CD4-positive, alpha-beta T cell (primary cell): ENCODE measurements at regions not wholly inside any gene's neighbourhood (a gene's known extent, or its start where the extent isn't known, plus 50 kb on each side); places are given as distances from the start of the nearest gene placed in this dataset.

Experiments
- ATAC-seq: fragments of 200-7000 bp; cut with Tn5 transposase; one replicate; pipeline ENCODE4 v1.10.0; 2022; ENCODE audit warnings: mild to moderate bottlenecking; ENCODE audit not compliant: poor library complexity
- CTCF ChIA-PET: fragments of 350-600 bp; sonication (Branson Sonifier 250); formaldehyde crosslinking; loops from one replicate; lab custom pipeline; 2021; ENCODE audit warnings: antibody characterized with exemption, inconsistent platforms; lab: Charles Lee
- POLR2A ChIA-PET: fragments of 350-600 bp; sonication (Branson Sonifier 250); formaldehyde crosslinking; loops from one replicate; lab custom pipeline; 2021; ENCODE audit warnings: antibody characterized with exemption, inconsistent platforms; lab: Charles Lee
- DNase-seq, 14 experiments: peaks; one replicate each; pipeline ENCODE4 v3.0.0-alpha.2; 2013 to 2020; ENCODE audit warnings: mixed read lengths in 2 of 14
- H3K27ac ChIP-seq, 2 donors: one replicate each; pipeline versions ENCODE4 v1.5.1 to v1.7.0; 2013; ENCODE audit warnings: low read length in 2 of 2, low read depth in 1 of 2, mild to moderate bottlenecking in 1 of 2
- H3K27me3 ChIP-seq, 2 experiments: 1 replicate in 1 of 2; 2 replicates in 1 of 2; pipeline versions ENCODE4 v1.6.1 to v1.7.0; 2013; ENCODE audit warnings: low read length in 2 of 2, control low read depth in 1 of 2, mild to moderate bottlenecking in 1 of 2, moderate library complexity in 1 of 2; ENCODE audit not compliant: insufficient read depth in 2 of 2, control insufficient read depth in 1 of 2
- H3K36me3 ChIP-seq: one replicate; pipeline ENCODE4 v1.6.1; 2013; ENCODE audit warnings: low read length, control low read depth; ENCODE audit not compliant: insufficient read depth
- H3K4me1 ChIP-seq: one replicate; pipeline ENCODE4 v1.6.1; 2013; ENCODE audit warnings: low read length, control low read depth; ENCODE audit not compliant: insufficient read depth
- H3K4me3 ChIP-seq: one replicate; pipeline ENCODE4 v1.5.1; 2013; ENCODE audit warnings: mild to moderate bottlenecking, low read length, moderate library complexity
- H3K9me3 ChIP-seq, 2 experiments: 1 replicate in 1 of 2; 2 replicates in 1 of 2; pipeline versions ENCODE4 v1.6.1 to v1.7.0; 2013; ENCODE audit warnings: low read length in 2 of 2, mild to moderate bottlenecking in 2 of 2, control low read depth in 1 of 2, moderate library complexity in 1 of 2; ENCODE audit not compliant: control insufficient read depth in 1 of 2, insufficient read depth in 1 of 2
- H3K27ac Mint-ChIP-seq: one replicate; pipeline ENCODE4 v1.8.0; 2020; ENCODE audit warnings: mixed read lengths
- H3K27me3 Mint-ChIP-seq: one replicate; pipeline ENCODE4 v1.8.0; 2021; ENCODE audit warnings: mixed read lengths
- H3K36me3 Mint-ChIP-seq: one replicate; pipeline ENCODE4 v1.8.0; 2021; ENCODE audit warnings: low read depth, mixed read lengths
- H3K4me1 Mint-ChIP-seq: one replicate; pipeline ENCODE4 v1.8.0; 2021; ENCODE audit warnings: low read depth, mixed read lengths
- H3K4me3 Mint-ChIP-seq: one replicate; pipeline ENCODE4 v1.8.0; 2020; ENCODE audit warnings: mild to moderate bottlenecking, mixed read lengths
- H3K9me3 Mint-ChIP-seq: one replicate; pipeline ENCODE4 v1.8.0; 2020; ENCODE audit warnings: mixed read lengths
- CTCF ChIP-seq: fragments of 200-600 bp; IDR thresholded peaks from one replicate; pipeline ENCODE4 v1.8.0; 2022; ENCODE audit warnings: antibody characterized with exemption, mild to moderate bottlenecking
- intact Hi-C, 2 experiments: fragments of 100-400 bp; cut with DNase I in 1 of 2; cut with micrococcal nuclease in 1 of 2; formaldehyde crosslinking; loops; one replicate each; pipeline versions ENCODE4 v1.15.1 to v1.9.0; 2023 to 2025; cut with DNase I, micrococcal nuclease

GRCh38 chr2:217291259-217291658 is 431.4 kb upstream of the TNP1 start:
- no peak for ATAC-seq
- Histone ChIP-seq H3K9me3 (peaks cover 0 to 4% of the 10 kb centered on the region in 2 experiments), H3K27me3 (no peaks in the 10 kb centered on the region), H3K4me1 (no peaks in the 10 kb centered on the region), H3K4me3 (no peak overlapping the region), H3K27ac (no peak overlapping the region), H3K36me3 (no peaks in the 10 kb centered on the region)
- ChIA-PET CTCF (no interaction called here), POLR2A (no interaction called here)
- Mint-ChIP-seq H3K4me3 (no peak overlapping the region), H3K27me3 (no peaks in the 10 kb centered on the region), H3K9me3 (no peaks in the 10 kb centered on the region), H3K4me1 (no peaks in the 10 kb centered on the region), H3K27ac (no peak overlapping the region), H3K36me3 (no peaks in the 10 kb centered on the region)
- no peak for DNase-seq
- no peak for TF ChIP-seq CTCF
- intact Hi-C loops: no loop called here

GRCh38 chr2:217290467-217290866 is 430.6 kb upstream of the TNP1 start:
- H3K36me3 Mint-ChIP-seq: no peaks in the 10 kb centered on the region
- Histone ChIP-seq H3K27ac (no peak overlapping the region), H3K4me3 (no peak overlapping the region), H3K27me3 (no peaks in the 10 kb centered on the region), H3K9me3 (peaks cover 0 to 4% of the 10 kb centered on the region in 2 experiments), H3K4me1 (no peaks in the 10 kb centered on the region), H3K36me3 (no peaks in the 10 kb centered on the region)
- no peaks in the 10 kb centered on the region for H3K9me3 Mint-ChIP-seq
- no peaks in the 10 kb centered on the region for H3K27me3 Mint-ChIP-seq
- intact Hi-C loops: no loop called here
- ChIA-PET CTCF (no interaction called here), POLR2A (no interaction called here)
- H3K4me1 Mint-ChIP-seq: no peaks in the 10 kb centered on the region
- ATAC-seq: no peak
- H3K4me3 Mint-ChIP-seq: no peak overlapping the region
- H3K27ac Mint-ChIP-seq: no peak overlapping the region
- DNase-seq: no peak
- TF ChIP-seq CTCF: no peak

DNA sequence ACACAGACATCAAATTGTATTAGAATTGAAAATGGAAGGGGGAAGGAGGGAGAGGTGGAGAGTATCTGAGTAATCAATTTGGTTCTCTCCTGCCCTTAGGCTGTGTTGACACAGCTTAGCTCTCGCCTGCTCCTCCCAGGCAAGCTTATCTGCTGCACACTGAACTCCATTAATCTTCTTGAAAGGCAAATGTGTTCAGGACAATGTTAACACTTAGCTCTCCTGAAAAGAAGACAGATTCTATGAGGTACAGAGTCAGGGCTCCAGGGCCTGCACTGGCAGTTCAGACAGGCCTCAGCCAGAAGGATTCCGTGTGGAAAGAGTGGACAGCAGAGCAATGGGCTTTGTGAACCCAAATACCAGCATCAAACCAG is 430.0 kb upstream of the TNP1 start:
- H3K4me3 Mint-ChIP-seq: no peak overlapping the region
- no peaks in the 10 kb centered on the region for H3K4me1 ChIP-seq
- DNase-seq: no peak
- ChIA-PET CTCF (no interaction called here), POLR2A (no interaction called here)
- no peak overlapping the region for H3K27ac Mint-ChIP-seq
- no peak overlapping the region for H3K4me3 ChIP-seq
- no peaks in the 10 kb centered on the region for H3K4me1 Mint-ChIP-seq
- peaks cover 0 to 4% of the 10 kb centered on the region in 2 experiments for H3K9me3 ChIP-seq
- TF ChIP-seq CTCF: no peak
- no peaks in the 10 kb centered on the region for H3K27me3 ChIP-seq
- intact Hi-C loops: no loop called here
- no peak for ATAC-seq
- no peaks in the 10 kb centered on the region for H3K36me3 Mint-ChIP-seq
- H3K27me3 Mint-ChIP-seq: no peaks in the 10 kb centered on the region
- no peak overlapping the region for H3K27ac ChIP-seq
- H3K9me3 Mint-ChIP-seq: no peaks in the 10 kb centered on the region
- H3K36me3 ChIP-seq: no peaks in the 10 kb centered on the region
